Adipose tissue (tissue), 3 donors: ENCODE measurements at regions not wholly inside any gene's neighbourhood (a gene's known extent, or its start where the extent isn't known, plus 50 kb on each side); places are given as distances from the start of the nearest gene placed in this dataset.

ENCODE experiments used
- H3K27ac ChIP-seq: one replicate; pipeline ENCODE4 v1.5.1; 2013; ENCODE audit warnings: low read depth, low read length
- WGBS, 3 donors: extraction: QIAGEN DNeasy Blood & Tissue Kit; methylation state at CpG; one replicate each; pipeline ENCODE4 v1.1.7; 2013; 5-methylcytosine and 5-hydroxymethylcytosine counted together
- donor health status: healthy with polysubstance abuse.
- donor health status: Bipolar disorder and iron deficiency.
- donor health status: healthy.

GRCh38 chr11:11182261-11182660, 170.8 kb downstream of the CSNK2A3 start:
- H3K27ac ChIP-seq: no peak overlapping the region
- 85 to 87% (median 86%) methylated on average over 14 of the region's 14 CpGs for WGBS, 3 donors

DNA sequence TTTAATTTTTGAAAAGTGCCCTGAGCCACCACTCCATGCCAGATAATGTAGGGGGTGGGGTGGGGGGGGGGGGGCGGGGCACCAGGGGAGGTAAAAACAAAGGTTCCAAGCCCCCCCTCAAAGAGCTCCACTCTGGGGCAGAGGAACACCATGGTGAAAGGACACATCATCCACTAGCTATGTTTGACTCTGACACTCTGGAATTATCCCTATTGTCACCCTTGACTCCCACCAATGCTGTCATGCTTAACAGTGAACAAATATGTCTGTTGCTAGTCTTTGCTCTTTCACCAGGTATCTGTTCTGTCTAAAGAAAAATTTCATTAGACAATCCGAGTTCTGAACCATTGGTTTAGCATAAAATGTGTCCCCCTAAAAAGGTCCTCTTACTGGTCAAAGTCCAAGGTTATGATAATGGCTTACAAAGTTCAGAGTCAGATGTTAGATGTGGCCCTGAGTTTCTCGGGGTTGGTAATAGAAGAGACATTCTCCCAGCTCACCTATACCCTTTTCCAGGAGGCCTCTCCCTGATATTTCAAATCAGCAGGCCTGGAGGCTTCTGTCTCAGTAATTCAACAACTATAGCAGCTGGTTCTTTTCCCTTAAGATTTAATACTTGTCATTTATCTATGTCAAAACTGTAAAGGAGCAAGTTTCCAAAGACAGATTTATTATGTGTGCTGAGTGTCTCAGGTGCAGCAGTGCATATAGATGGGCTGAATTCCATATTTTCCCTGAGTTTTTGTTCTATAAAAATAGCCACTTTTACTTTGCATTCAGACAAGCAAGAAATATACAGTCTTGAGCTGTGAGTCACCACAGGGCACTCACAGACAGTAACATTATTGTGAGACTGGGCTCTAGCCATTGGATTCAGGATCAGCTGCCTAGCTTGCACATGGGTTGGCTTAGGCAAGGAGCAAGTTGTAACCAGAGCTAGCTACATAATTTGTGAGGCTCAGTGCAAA, 174.1 kb downstream of the CSNK2A3 start:
- 47 to 85% (median 80%) methylated on average over 3 of the region's 3 CpGs for WGBS, 3 donors
- no peak overlapping the region for H3K27ac ChIP-seq

DNA sequence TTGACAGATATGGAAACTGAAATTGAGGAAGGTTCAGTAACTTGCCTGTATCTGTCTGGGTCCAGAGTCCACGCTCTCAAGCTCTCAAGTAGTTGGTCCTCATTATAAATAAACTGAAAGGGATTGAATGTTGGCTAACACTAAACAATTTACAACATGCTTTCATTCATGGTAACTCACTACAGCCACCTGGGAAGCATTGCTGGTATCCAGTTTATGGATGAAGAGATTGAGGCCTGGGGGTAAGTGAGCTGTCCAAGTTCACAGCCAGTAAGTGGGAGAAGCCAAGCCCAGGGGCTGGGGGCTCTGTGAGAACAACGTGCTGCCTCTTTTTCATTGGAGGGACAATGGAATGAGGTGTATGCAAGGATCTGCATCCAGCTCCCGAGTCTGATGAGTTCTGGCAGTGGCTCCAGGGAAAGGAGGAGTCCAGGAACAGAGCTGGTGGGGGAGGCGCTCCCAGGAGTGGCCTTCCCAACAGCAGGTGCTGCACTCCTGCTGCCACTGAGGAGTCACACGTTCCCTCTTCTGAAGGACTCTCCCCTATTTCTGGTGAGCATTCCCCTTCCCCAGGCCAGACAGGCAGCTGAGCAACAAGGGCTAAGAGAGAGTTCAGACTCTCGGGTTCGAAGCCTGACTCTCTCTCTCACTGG, 175.8 kb downstream of the CSNK2A3 start:
- H3K27ac ChIP-seq: no peak overlapping the region
- 74 to 90% (median 80%) methylated on average over 7 of the region's 7 CpGs for WGBS, 3 donors

- H3K27ac ChIP-seq: no peak overlapping the region
- WGBS, 3 donors: 81 to 85% (median 85%) methylated on average over 2 of the region's 2 CpGs
Observed at GRCh38 chr11:11173316-11174025, 179.6 kb downstream of the CSNK2A3 start.

DNA sequence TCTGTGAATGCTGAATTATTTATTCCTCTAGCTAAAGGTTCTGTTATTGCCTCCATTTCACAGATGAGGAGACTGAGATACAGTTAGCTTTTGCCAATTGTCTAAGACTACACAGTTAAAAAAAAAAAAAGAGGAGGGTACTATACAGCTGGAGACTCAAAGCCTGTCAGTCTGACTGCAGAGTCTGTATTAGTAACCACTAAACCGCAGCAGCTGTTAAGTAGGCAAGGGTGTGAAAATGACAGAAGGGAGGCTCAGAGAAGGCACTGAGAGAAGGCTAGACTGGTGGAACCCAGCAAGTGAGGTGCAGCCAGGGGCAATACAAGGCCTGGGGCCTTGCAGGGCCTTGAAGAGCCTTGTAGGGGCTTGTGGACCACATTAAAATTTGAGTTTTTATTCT, 181.2 kb downstream of the CSNK2A3 start:
- WGBS, 3 donors: 79 to 90% (median 88%) methylated on average over 1 of the region's 1 CpG
- H3K27ac ChIP-seq: no peak overlapping the region

GRCh38 chr11:11171285-11171684, 181.8 kb downstream of the CSNK2A3 start:
- WGBS, 3 donors: 81 to 93% (median 87%) methylated on average over 3 of the region's 3 CpGs
- no peak overlapping the region for H3K27ac ChIP-seq

DNA sequence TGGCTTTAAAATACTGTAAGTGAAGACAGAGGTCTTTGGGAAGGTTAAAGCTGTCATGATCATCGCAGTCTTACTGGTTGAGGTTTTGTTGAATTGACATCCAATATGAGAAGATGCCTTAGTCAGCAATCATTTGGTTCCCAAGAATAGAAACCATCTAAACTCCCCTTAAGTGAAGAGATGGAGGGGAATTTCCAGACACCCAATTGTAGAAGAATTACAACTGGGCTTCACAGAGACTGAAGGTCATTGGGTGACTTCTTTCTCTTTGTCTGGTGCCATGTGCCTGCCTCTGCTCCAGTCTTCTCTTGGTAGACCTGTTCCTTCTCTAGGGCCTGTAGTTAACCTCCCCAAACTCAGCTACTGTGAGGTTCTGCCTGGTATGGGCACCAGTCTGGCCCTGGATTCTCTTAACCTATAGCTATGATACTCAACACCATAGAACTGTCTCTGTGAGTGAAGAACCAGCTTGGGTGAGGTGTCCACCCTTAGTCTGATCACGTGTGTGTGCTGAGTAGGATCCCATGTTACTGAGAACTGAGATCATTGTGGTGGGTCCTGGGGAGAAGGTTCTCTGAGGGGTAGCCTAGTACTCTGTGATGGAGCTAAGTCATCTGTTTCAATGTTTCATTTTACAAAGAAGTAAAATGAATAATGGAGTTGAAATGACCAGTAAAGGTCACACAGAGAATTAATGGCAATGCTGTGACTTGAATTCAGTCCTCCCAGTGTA, 182.5 kb downstream of the CSNK2A3 start:
- no peak overlapping the region for H3K27ac ChIP-seq
- WGBS, 3 donors: 84 to 93% (median 89%) methylated on average over 2 of the region's 2 CpGs

- H3K27ac ChIP-seq: no peak overlapping the region
- WGBS, 3 donors: 88 to 96% (median 95%) methylated on average over 4 of the region's 4 CpGs
Observed at GRCh38 chr11:11169715-11170351, 183.2 kb downstream of the CSNK2A3 start.

DNA sequence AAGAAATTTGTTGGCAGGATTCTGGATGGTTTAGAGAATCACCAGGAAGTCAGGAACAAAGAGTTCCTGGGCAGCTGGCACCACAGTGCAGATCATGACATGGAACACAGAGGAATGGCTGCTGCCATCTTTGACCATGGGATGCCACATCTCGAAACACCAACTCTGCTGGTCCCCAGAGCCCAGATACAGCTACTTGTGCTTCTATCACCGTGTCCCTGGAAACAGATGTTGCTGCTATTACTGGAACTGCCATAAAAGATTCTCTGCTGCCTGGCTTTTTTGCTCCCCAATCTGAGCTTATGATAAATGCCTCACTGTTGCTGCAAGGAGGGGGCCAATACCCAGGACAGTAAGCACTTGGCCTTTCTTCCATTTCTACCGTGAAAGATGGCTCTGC, 185.2 kb downstream of the CSNK2A3 start:
- no peak overlapping the region for H3K27ac ChIP-seq
- 47 to 62% (median 52%) methylated on average over 3 of the region's 3 CpGs for WGBS, 3 donors

DNA sequence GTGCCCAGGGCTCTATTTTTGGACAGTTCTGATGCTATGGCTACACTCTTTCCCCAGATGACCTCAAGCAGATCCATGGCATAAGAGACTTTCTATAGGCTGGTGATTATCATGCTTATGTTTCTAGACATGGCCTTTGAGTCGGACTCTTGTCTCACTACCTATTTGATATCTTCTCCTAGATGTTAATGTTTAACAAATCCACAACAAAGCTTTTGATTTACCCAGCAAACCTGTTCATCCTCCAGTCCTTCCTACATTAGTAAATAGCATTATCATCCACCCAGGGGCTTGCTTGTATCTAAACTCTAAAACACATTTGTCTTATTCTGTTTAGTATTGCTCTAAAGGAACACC, 188.7 kb downstream of the CSNK2A3 start:
- WGBS, 3 donors: 46 to 94% (median 91%) methylated on average over 1 of the region's 1 CpG
- no peak overlapping the region for H3K27ac ChIP-seq

DNA sequence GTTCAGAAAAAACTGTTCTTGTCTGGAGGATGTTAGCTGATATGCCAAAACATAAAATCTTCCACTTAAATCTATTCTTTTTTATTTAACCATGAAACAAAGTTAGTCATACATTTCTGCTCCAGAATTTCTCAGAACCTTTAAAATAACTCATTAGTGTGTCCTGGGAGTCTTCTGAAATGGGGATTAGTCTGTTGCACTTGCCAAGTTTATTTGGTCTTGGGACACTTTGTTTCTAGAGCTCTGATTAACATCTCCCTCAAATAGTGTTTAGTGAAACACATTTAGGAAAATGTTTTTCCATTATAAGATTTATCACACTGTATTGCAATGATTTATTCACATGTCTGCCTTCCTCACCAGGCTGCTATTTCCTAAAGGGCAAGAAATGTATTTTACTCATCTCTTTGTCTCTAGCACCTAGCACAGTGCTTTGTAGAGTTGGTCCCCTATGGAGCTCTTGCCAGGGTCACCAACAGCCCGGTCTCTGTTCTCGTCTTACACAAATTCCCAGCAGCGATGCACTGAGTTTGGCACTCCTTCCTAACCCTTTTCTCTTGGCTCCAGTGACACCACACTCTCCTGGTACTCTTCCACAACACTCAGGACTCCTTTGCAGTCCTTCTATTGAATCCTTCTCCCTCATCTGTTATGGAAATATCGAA, 189.2 kb downstream of the CSNK2A3 start:
- WGBS, 3 donors: 75 to 86% (median 79%) methylated on average over 4 of the region's 4 CpGs
- H3K27ac ChIP-seq: no peak overlapping the region

DNA sequence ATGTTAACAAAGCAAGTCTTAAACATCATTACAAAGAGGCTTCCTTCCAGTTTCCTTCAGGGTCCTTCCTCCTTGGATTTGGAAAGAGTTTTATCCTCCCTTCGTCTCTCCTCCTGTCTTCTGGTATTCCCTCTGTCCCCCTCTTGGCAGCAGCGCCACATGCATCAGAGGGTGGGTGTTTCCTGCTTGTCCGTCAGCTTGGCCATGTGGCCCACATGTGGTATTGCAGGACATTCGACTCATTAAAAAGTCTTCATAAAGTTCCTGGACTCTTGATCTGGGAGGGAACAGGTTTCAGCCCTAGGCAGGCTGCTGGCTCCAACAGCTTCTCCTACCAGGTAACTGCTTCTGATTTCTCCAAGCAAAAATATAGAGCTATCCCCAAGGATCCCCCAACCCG, 189.8 kb downstream of the CSNK2A3 start:
- no peak overlapping the region for H3K27ac ChIP-seq
- WGBS, 3 donors: 37 to 53% (median 41%) methylated on average over 5 of the region's 5 CpGs

- no peak overlapping the region for H3K27ac ChIP-seq
- 68 to 88% (median 81%) methylated on average over 7 of the region's 7 CpGs for WGBS, 3 donors
Observed at GRCh38 chr11:11157185-11157584, 195.9 kb downstream of the CSNK2A3 start.

DNA sequence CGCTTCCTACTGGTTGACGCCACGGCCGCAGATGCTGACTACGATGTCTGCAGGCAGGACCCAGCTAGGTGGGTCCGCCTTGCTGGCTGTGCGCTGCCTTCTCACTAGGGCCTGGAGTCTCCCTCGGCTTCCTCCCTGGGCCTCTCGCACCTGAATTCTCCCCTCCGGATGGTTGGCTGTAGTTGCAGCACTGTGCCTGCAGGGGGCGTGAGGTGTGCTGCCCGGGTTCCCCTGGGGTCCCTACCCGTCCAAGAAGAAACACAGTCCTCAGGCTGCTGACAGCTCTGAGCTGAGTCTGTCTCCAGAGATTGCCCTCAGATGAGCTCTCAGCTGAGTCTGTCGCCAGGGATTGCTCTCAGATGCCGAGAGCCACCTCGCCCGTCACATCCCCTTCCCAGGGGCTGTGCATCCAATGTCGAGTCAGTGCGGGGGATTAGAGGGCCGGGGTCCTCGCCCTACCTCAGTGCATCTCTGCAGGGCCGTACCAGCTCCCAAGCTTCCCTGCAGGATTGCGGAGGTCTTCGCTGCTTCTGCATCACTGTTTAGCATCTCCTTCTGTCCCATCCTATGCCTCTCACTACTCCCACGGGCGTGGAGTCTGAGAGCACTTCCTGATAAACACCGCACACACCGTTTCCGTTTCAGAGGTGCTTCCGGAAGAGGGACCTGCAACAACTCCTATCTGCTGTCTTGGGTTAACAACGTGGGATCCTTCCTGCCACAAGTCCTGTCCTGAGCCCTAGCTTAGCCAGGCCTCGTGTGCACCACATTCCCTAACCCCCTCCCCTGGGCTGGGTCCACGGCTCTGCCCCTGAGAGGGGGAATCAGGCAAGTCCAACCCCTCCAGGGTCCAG, 196.9 kb downstream of the CSNK2A3 start:
- WGBS, 3 donors: 58 to 62% (median 60%) methylated on average over 33 of the region's 33 CpGs

GRCh38 chr11:11152877-11153276, 200.2 kb downstream of the CSNK2A3 start:
- no peak overlapping the region for H3K27ac ChIP-seq
- WGBS, 3 donors: 85 to 95% (median 93%) methylated on average over 4 of the region's 4 CpGs

More for the DNA sequence above, 196.9 kb downstream of the CSNK2A3 start:
- H3K27ac ChIP-seq: no peak overlapping the region

DNA sequence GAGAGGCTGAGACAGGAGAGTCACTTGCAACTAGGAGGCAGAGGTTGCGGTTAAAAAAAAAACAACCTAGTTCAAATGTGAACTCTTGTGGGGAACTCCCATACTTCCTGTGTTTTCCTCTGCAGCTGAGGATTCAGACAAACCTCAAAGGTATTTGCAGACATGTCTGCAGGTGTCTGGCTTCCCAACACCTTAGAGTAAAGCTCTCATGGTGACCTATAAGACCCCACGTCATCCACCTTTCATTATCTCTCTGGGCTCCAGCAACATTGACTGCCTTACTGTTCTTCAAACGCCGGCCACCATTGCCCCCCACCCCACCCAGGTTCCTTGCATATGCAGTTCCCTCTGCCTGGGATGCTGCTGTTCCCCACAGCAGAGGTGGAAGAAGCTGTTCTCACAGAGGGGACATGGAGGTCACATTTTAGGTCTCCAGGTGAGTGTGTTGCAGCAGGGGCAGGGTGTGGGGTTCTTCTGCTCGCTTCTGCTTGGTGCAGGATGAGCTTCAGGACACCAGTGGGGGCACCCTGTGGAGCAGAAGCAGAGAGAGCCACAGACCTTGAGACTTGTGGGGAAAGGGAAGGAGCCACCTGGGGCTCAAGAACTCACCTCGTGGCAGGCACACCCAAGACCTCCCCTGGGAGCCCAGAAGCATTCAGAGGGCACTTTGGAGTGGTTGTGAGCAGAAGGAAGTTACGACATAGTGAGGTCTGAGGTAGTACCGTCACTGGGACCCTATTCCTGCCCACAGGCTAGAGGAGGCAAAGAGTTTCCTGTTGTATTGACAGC, 203.2 kb downstream of the CSNK2A3 start:
- H3K27ac ChIP-seq: no peak overlapping the region
- WGBS, 3 donors: 68 to 78% (median 68%) methylated on average over 8 of the region's 8 CpGs
